Endothelial cell of umbilical vein (primary cell): ENCODE measurements at regions not wholly inside any gene's neighbourhood (a gene's known extent, or its start where the extent isn't known, plus 50 kb on each side); places are given as distances from the start of the nearest gene placed in this dataset.

Experiments used
- BruUV-seq: library from RNA; stranded (reverse); fragments of 400-500 nt; replicated peaks from 2 replicates; lab custom pipeline; 2021; lab: Mats Ljungman, UMichigan
- CTCF ChIA-PET: fragments of 300-600, 350-600 bp; sonication (Branson Sonifier 250); formaldehyde crosslinking; loops from one replicate; lab custom pipeline; 2021; ENCODE audit warnings: antibody characterized with exemption, inconsistent platforms; lab: Charles Lee
- POLR2A ChIA-PET: fragments of 300-600, 350-600 bp; sonication (Branson Sonifier 250); formaldehyde crosslinking; loops from one replicate; lab custom pipeline; 2021; ENCODE audit warnings: antibody characterized with exemption, inconsistent platforms; lab: Charles Lee
- DNase-seq: peaks from one replicate; pipeline ENCODE4 v3.0.0-alpha.2; 2011; ENCODE audit warnings: low read depth, low spot score
- FAIRE-seq: peaks from 2 replicates; lab custom pipeline; 2011; peaks lifted over from hg19 to GRCh38; lab: Jason Lieb, UNC
- H2AFZ ChIP-seq: 2 replicates; pipeline ENCODE4 v1.6.0; 2012; ENCODE audit warnings: low read depth, low read length, control low read depth, inconsistent platforms
- H3K27ac ChIP-seq: 2 replicates; pipeline ENCODE4 v1.5.1; 2011; ENCODE audit warnings: low read depth, mild to moderate bottlenecking, control low read depth, low read length, moderate library complexity; ENCODE audit not compliant: insufficient read depth
- H3K27me3 ChIP-seq, 2 experiments: 2 replicates each; pipeline versions ENCODE4 v1.6.0 to v1.6.1; 2011; ENCODE audit warnings: low read length in 2 of 2, mixed read lengths in 1 of 2; ENCODE audit not compliant: control insufficient read depth in 2 of 2, insufficient read depth in 2 of 2
- H3K36me3 ChIP-seq, 2 experiments: 2 replicates in 1 of 2; 3 replicates in 1 of 2; pipeline ENCODE4 v1.5.1; 2011; ENCODE audit warnings: low read length in 2 of 2, mild to moderate bottlenecking in 1 of 2, moderate library complexity in 1 of 2; ENCODE audit not compliant: control insufficient read depth in 2 of 2, insufficient read depth in 2 of 2; ENCODE audit errors: extremely low read depth in 1 of 2
- H3K4me1 ChIP-seq: 3 replicates; pipeline ENCODE4 v1.5.1; 2011; ENCODE audit warnings: mild to moderate bottlenecking, low read length; ENCODE audit not compliant: control insufficient read depth, insufficient read depth; ENCODE audit errors: extremely low read depth
- H3K4me2 ChIP-seq: 2 replicates; pipeline ENCODE4 v1.6.1; 2011; ENCODE audit warnings: low read length, control low read depth, mixed read lengths; ENCODE audit not compliant: insufficient read depth
- H3K4me3 ChIP-seq, 3 experiments: fragments of 200-600 bp in 1 of 3; sonication (generic), shearing (Covaris generic) in 1 of 3; replicated peaks in 1 of 3; 2 replicates each; pipeline ENCODE4 v1.5.1; 2011 to 2016; ENCODE audit warnings: control low read depth in 3 of 3, low read length in 3 of 3, mild to moderate bottlenecking in 2 of 3, inconsistent platforms in 1 of 3, low read depth in 1 of 3, moderate library complexity in 1 of 3; ENCODE audit not compliant: insufficient read depth in 1 of 3
- H3K79me2 ChIP-seq: 2 replicates; pipeline ENCODE4 v1.6.0; 2012; ENCODE audit warnings: low read length, inconsistent platforms; ENCODE audit not compliant: control insufficient read depth, insufficient read depth
- H3K9ac ChIP-seq: replicated peaks from 2 replicates; pipeline ENCODE3; 2011; ENCODE audit warnings: low read length, control low read depth; ENCODE audit not compliant: insufficient read depth; ENCODE audit errors: extremely low read depth
- H3K9me1 ChIP-seq: replicated peaks from 3 replicates; pipeline ENCODE4 v1.6.0; 2011; ENCODE audit warnings: mild to moderate bottlenecking, low read length; ENCODE audit not compliant: control insufficient read depth, insufficient read depth; ENCODE audit errors: extremely low read depth
- H3K9me3 ChIP-seq: replicated peaks from 2 replicates; pipeline ENCODE4 v1.5.1; 2012; ENCODE audit warnings: low read length, inconsistent platforms; ENCODE audit not compliant: control insufficient read depth, insufficient read depth
- H4K20me1 ChIP-seq: replicated peaks from 2 replicates; pipeline ENCODE3; 2011; ENCODE audit warnings: mild to moderate bottlenecking, low read length; ENCODE audit not compliant: control insufficient read depth, insufficient read depth; ENCODE audit errors: extremely low read depth
- CTCF ChIP-seq, 2 donors: IDR thresholded peaks; 1 replicate in 1 of 2; 2 replicates in 1 of 2; pipeline ENCODE4 v1.5.1; 2011; ENCODE audit warnings: low read length in 2 of 2, mild to moderate bottlenecking in 2 of 2, moderate library complexity in 2 of 2, control low read depth in 1 of 2, inconsistent platforms in 1 of 2, low read depth in 1 of 2; ENCODE audit not compliant: insufficient read depth in 1 of 2; ENCODE audit errors: extremely low read depth in 1 of 2
- EZH2 ChIP-seq: IDR thresholded peaks from 2 replicates; pipeline ENCODE4 v1.6.1; 2012; ENCODE audit warnings: borderline replicate concordance, low read depth, mild to moderate bottlenecking, moderate library complexity, low read length, inconsistent platforms; ENCODE audit not compliant: severe bottlenecking
- GATA2 ChIP-seq: IDR thresholded peaks from 2 replicates; pipeline ENCODE4 v1.7.0; 2011; ENCODE audit warnings: low read depth, mild to moderate bottlenecking, moderate library complexity, mixed read lengths, low read length; ENCODE audit not compliant: insufficient read length, insufficient read depth
- JUN ChIP-seq: IDR thresholded peaks from 2 replicates; pipeline ENCODE4 v1.6.1; 2011; ENCODE audit warnings: borderline replicate concordance, low read depth; ENCODE audit not compliant: insufficient read length, insufficient read depth
- MYC ChIP-seq: IDR thresholded peaks from one replicate; pipeline ENCODE4 v1.6.1; 2011; ENCODE audit warnings: mild to moderate bottlenecking, low read depth, low read length
- POLR2A ChIP-seq: IDR thresholded peaks from 2 replicates; pipeline ENCODE4 v1.6.1; 2012; ENCODE audit warnings: low read depth, mild to moderate bottlenecking, control low read depth, low read length
- POLR2AphosphoS5 ChIP-seq: IDR thresholded peaks from 2 replicates; pipeline ENCODE4 v1.6.1; 2012; ENCODE audit warnings: low read depth, mild to moderate bottlenecking, control low read depth, low read length, moderate library complexity; ENCODE audit not compliant: insufficient read depth
- dilution Hi-C: fragments of 300-500 bp; cut with MboI; formaldehyde crosslinking; loops from one replicate; pipeline ENCODE4 v1.15.0; 2019; ENCODE audit warnings: low sequenced_read_pairs; ENCODE audit not compliant: extremely low pct_ligation_motif_present
- intact Hi-C: fragments of 100-400 bp; cut with micrococcal nuclease; formaldehyde crosslinking; loops from one replicate; pipeline ENCODE4 v1.10.0; 2022

GRCh38 chr11:104390651-104391050, 226.7 kb upstream of the PDGFD start:
- Histone ChIP-seq H3K9me1 (no peaks in the 10 kb centered on the region), H4K20me1 (no peaks in the 10 kb centered on the region), H3K9me3 (no peaks in the 10 kb centered on the region), H2AFZ (no peak overlapping the region), H3K4me1 (no peaks in the 10 kb centered on the region), H3K4me2 (no peak overlapping the region), H3K79me2 (no peaks in the 10 kb centered on the region), H3K27me3 (no peaks in the 10 kb centered on the region), H3K9ac (no peak overlapping the region), H3K27ac (no peak overlapping the region), H3K36me3 (no peaks in the 10 kb centered on the region), H3K4me3 (no peak overlapping the region)
- no peak for TF ChIP-seq MYC
- no peak for TF ChIP-seq JUN
- no peak for TF ChIP-seq POLR2AphosphoS5
- no peak for TF ChIP-seq EZH2
- TF ChIP-seq POLR2A: no peak
- no peak for FAIRE-seq
- no peak for DNase-seq
- BruUV-seq: no TSS peak
- dilution Hi-C loops (no loop called here), intact Hi-C loops (no loop called here)
- CTCF ChIA-PET: no interaction called here
- POLR2A ChIA-PET: no interaction called here

GRCh38 chr11:104385884-104386283, 221.9 kb upstream of the PDGFD start:
- Histone ChIP-seq H3K4me1 (no peaks in the 10 kb centered on the region), H3K79me2 (no peaks in the 10 kb centered on the region), H4K20me1 (no peaks in the 10 kb centered on the region), H2AFZ (no peak overlapping the region), H3K4me2 (no peak overlapping the region), H3K27ac (no peak overlapping the region), H3K36me3 (no peaks in the 10 kb centered on the region), H3K9me1 (no peaks in the 10 kb centered on the region), H3K9me3 (no peaks in the 10 kb centered on the region), H3K4me3 (no peak overlapping the region), H3K27me3 (no peaks in the 10 kb centered on the region), H3K9ac (no peak overlapping the region)
- TF ChIP-seq GATA2 (no peak), JUN (no peak), POLR2AphosphoS5 (no peak), POLR2A (no peak), CTCF (IDR thresholded peaks at IDR 0.05; ENCODE audit: extremely low read depth in 1 of 2, insufficient read depth in 1 of 2, low read depth in 1 of 2, low read length in 2 of 2) (no peak)
- CTCF ChIA-PET: interaction anchor here (1.7 kb wide), 1 partner anchor 9 kb away, joined by 4 read pairs; no protein-coding TSS in a partner anchor
- DNase-seq (no peak), FAIRE-seq (no peak)
- no TSS peak for BruUV-seq
- dilution Hi-C loops (no loop called here), intact Hi-C loops (no loop called here)
- POLR2A ChIA-PET: no interaction called here
